ENCODE measurements at regions not wholly inside any gene's neighbourhood (a gene's known extent, or its start where the extent isn't known, plus 50 kb on each side); places are given as distances from the start of the nearest gene placed in this dataset.

- H2BK120ac ChIP-seq (replicated peaks; ENCODE audit: low read depth, low read length) = no peak overlapping the region
- no peak overlapping the region for H3K9ac ChIP-seq (replicated peaks in 1 of 4; ENCODE audit: extremely low read depth in 1 of 4, low read depth in 3 of 4, low read length in 3 of 4)
- H2AK5ac ChIP-seq (ENCODE audit: low read depth, low read length) = no peak overlapping the region
- H2BK20ac ChIP-seq (ENCODE audit: low read length) = no peak overlapping the region
- WGBS, 2 experiments (ENCODE audit: extremely low coverage in 1 of 2, insufficient coverage in 1 of 2, insufficient read length in 1 of 2, insufficient replicate concordance in 2 of 2, low coverage in 1 of 2, low lambda C conversion rate in 2 of 2, missing lambda C conversion rate in 1 of 2) = 90% methylated on average over 1 of the region's 1 CpG; no CpG with 5 or more reads in 1 of the 2 experiments
- H2BK5ac ChIP-seq (ENCODE audit: low read depth, low read length) = no peak overlapping the region
- DNase-seq (ENCODE audit: low read depth in 1 of 2, low spot score in 2 of 2) = no peak
- H4K5ac ChIP-seq (ENCODE audit: insufficient read length, low read depth, low read length) = no peak overlapping the region
- H3K79me2 ChIP-seq (ENCODE audit: control insufficient read depth in 1 of 2, insufficient read depth in 2 of 2, low read length in 2 of 2) = no peaks in the 10 kb centered on the region
- H3K36me3 ChIP-seq (ENCODE audit: control insufficient read depth in 2 of 4, insufficient read depth in 4 of 4, low read length in 3 of 4) = no peaks in the 10 kb centered on the region
- no peaks in the 10 kb centered on the region for H3K23me2 ChIP-seq (ENCODE audit: low read depth, low read length)
- no peaks in the 10 kb centered on the region for H3K4me1 ChIP-seq (replicated peaks in 1 of 4; ENCODE audit: control insufficient read depth in 3 of 4, insufficient read depth in 4 of 4, low read length in 3 of 4)
- H3K79me1 ChIP-seq (ENCODE audit: low read depth, low read length) = no peaks in the 10 kb centered on the region
- TF ChIP-seq EGR1 (IDR thresholded peaks at IDR 0.05; ENCODE audit: borderline replicate concordance, low read depth, low read length) = no peak
- H2AFZ ChIP-seq (ENCODE audit: low read length) = no peak overlapping the region
- H3K4ac ChIP-seq (replicated peaks; ENCODE audit: insufficient read length, low read depth, low read length) = no peak overlapping the region
- no peak overlapping the region for H4K91ac ChIP-seq (replicated peaks; ENCODE audit: insufficient read length, low read length)
- no peaks in the 10 kb centered on the region for H4K20me1 ChIP-seq (replicated peaks in 1 of 2; ENCODE audit: control insufficient read depth in 1 of 2, insufficient read depth in 2 of 2, low read length in 2 of 2)
- no peaks in the 10 kb centered on the region for H3K9me3 ChIP-seq (ENCODE audit: insufficient read depth in 2 of 2, low read depth in 1 of 2, low read length in 1 of 2)
- H4K8ac ChIP-seq (ENCODE audit: extremely low read depth, insufficient read depth, low read length) = no peak overlapping the region
- H3K18ac ChIP-seq (ENCODE audit: extremely low read depth, low read length) = no peak overlapping the region
- no peaks in the 10 kb centered on the region for H3K27me3 ChIP-seq (replicated peaks in 1 of 4; ENCODE audit: control insufficient read depth in 3 of 4, extremely low read depth in 1 of 4, insufficient read depth in 3 of 4, low read length in 3 of 4)
- no peak overlapping the region for H3K27ac ChIP-seq (ENCODE audit: low read depth, low read length)
- no peak overlapping the region for H2BK12ac ChIP-seq (ENCODE audit: low read depth, low read length)
- no peak overlapping the region for H3K4me2 ChIP-seq (ENCODE audit: insufficient read depth in 1 of 2, low read depth in 2 of 2, low read length in 2 of 2)
- H2BK15ac ChIP-seq (ENCODE audit: low read length) = no peak overlapping the region
- H3K23ac ChIP-seq (ENCODE audit: insufficient read length) = no peak overlapping the region
- ChIA-PET CTCF (ENCODE audit: partially characterized antibody) (interaction anchor here (0.6 to 4.2 kb wide), 5 partner anchors 32 to 1627 kb away, joined by 3 to 33 read pairs (median 3); no protein-coding TSS in a partner anchor), POLR2A (ENCODE audit: partially characterized antibody) (no interaction called here)
- H3K4me3 ChIP-seq (ENCODE audit: extremely low read depth in 1 of 4, insufficient read depth in 2 of 4, low read depth in 3 of 4, low read length in 4 of 4) = no peak overlapping the region
- no peak for FAIRE-seq
- H3K14ac ChIP-seq (ENCODE audit: insufficient read length) = no peak overlapping the region
- H3K56ac ChIP-seq (replicated peaks; ENCODE audit: insufficient read length, low read depth, low read length) = no peak overlapping the region
Observed at GRCh38 chr5:16346380-16346779, 119.2 kb downstream of the ZNF622 start.
